HepG2 (cell line): ENCODE measurements at regions not wholly inside any gene's neighbourhood (a gene's known extent, or its start where the extent isn't known, plus 50 kb on each side); places are given as distances from the start of the nearest gene placed in this dataset.

ENCODE experiments used
- ATAC-seq: fragments of 200-7000 bp; cut with Tn5 transposase; 3 replicates; pipeline ENCODE4 v1.9.1; 2020; ENCODE audit warnings: mild to moderate bottlenecking, moderate library complexity
- BruUV-seq: library from RNA; stranded (reverse); fragments of 400-500 nt; replicated peaks from 2 replicates; lab custom pipeline; 2021; lab: Mats Ljungman, UMichigan
- CTCF ChIA-PET: fragments of 300-600 bp; formaldehyde crosslinking; extraction: SDS; loops from one replicate; lab custom pipeline; 2021; ENCODE audit warnings: low total read pairs, inconsistent platforms, low intra/inter-chr PET ratio; lab: Yijun Ruan, JAX
- POLR2A ChIA-PET: fragments of 350-600 bp; sonication (Branson Sonifier 250); formaldehyde crosslinking; loops from one replicate; lab custom pipeline; 2020; ENCODE audit warnings: antibody characterized with exemption, inconsistent platforms; lab: Yijun Ruan, JAX
- DNase-seq: peaks from one replicate; pipeline ENCODE4 v3.0.0-alpha.2; 2015; ENCODE audit warnings: low spot score
- FAIRE-seq: peaks from 3 replicates; lab custom pipeline; 2011; peaks lifted over from hg19 to GRCh38; lab: Jason Lieb, UNC
- H2AFZ ChIP-seq: one replicate; pipeline ENCODE4 v1.6.1; 2011; ENCODE audit warnings: low read length, inconsistent platforms
- H3K27ac ChIP-seq: fragments of 300-600 bp; 3 replicates; pipeline ENCODE4 v1.8.0; 2011; ENCODE audit warnings: mixed run types, mild to moderate bottlenecking, mixed read lengths, low read length, inconsistent platforms; ENCODE audit not compliant: insufficient read depth; ENCODE audit errors: extremely low read length
- H3K27me3 ChIP-seq, 2 experiments: fragments of 200-600 bp in 1 of 2; 2 replicates in 1 of 2; 3 replicates in 1 of 2; pipeline versions ENCODE4 v1.6.0 to v1.8.0; 2011; ENCODE audit warnings: low read length in 2 of 2, mild to moderate bottlenecking in 2 of 2, moderate library complexity in 2 of 2, inconsistent platforms in 1 of 2; ENCODE audit not compliant: insufficient read depth in 2 of 2, control insufficient read depth in 1 of 2
- H3K36me3 ChIP-seq, 2 experiments: fragments of 200-600 bp in 1 of 2; replicated peaks in 1 of 2; 2 replicates in 1 of 2; 3 replicates in 1 of 2; pipeline versions ENCODE4 v1.5.1 to v1.8.0; 2011; ENCODE audit warnings: low read length in 2 of 2, inconsistent platforms in 1 of 2; ENCODE audit not compliant: insufficient read depth in 2 of 2, control insufficient read depth in 1 of 2
- H3K4me1 ChIP-seq: 2 replicates; pipeline ENCODE4 v1.5.1; 2012; ENCODE audit warnings: low read length, inconsistent platforms; ENCODE audit not compliant: insufficient read depth
- H3K4me2 ChIP-seq: 2 replicates; pipeline ENCODE4 v1.6.0; 2011; ENCODE audit warnings: low read depth, low read length, inconsistent platforms
- H3K4me3 ChIP-seq, 3 experiments: fragments of 200-600 bp in 1 of 3; sonication (generic), shearing (Covaris generic) in 1 of 3; replicated peaks in 1 of 3; 2 replicates each; pipeline ENCODE4 v1.5.1; 2011 to 2016; ENCODE audit warnings: low read length in 3 of 3, inconsistent platforms in 2 of 3, low read depth in 2 of 3, mild to moderate bottlenecking in 2 of 3, control low read depth in 1 of 3, mixed read lengths in 1 of 3; ENCODE audit not compliant: insufficient read depth in 1 of 3
- H3K79me2 ChIP-seq: one replicate; pipeline ENCODE4 v1.6.1; 2011; ENCODE audit warnings: low read length, inconsistent platforms; ENCODE audit not compliant: insufficient read depth
- H3K9ac ChIP-seq: 2 replicates; pipeline ENCODE4 v1.6.0; 2011; ENCODE audit warnings: mild to moderate bottlenecking, low read depth, low read length, inconsistent platforms; ENCODE audit not compliant: insufficient read depth
- H3K9me3 ChIP-seq: 2 replicates; pipeline ENCODE4 v1.5.1; 2012; ENCODE audit warnings: mild to moderate bottlenecking, low read length
- H4K20me1 ChIP-seq: 2 replicates; pipeline ENCODE4 v1.6.0; 2011; ENCODE audit warnings: inconsistent platforms, mild to moderate bottlenecking, low read length, moderate library complexity; ENCODE audit not compliant: insufficient read depth
- AKNA ChIP-seq: sonication (generic); formaldehyde crosslinking; IDR thresholded peaks from 2 replicates; pipeline ENCODE4 v1.4.0; 2020; ENCODE audit warnings: missing genetic modification reagents, borderline replicate concordance
- ATF1 ChIP-seq: IDR thresholded peaks from 2 replicates; pipeline ENCODE4 v1.6.1; 2016; ENCODE audit warnings: mild to moderate bottlenecking, control low read depth
- CCAR2 ChIP-seq: fragments of 200-400 bp; formaldehyde crosslinking; optimal IDR thresholded peaks from 2 replicates; pipeline ENCODE3; 2018; ENCODE audit warnings: low read depth, mild to moderate bottlenecking, low read length, moderate library complexity
- ETV5 ChIP-seq: IDR thresholded peaks from 2 replicates; pipeline ENCODE4 v1.6.1; 2018; ENCODE audit warnings: missing biosample characterization, missing genetic modification reagents, inconsistent platforms, borderline replicate concordance
- NR0B2 ChIP-seq: sonication (generic); formaldehyde crosslinking; IDR thresholded peaks from 2 replicates; pipeline ENCODE4 v1.4.0; 2020; ENCODE audit warnings: mild to moderate bottlenecking, missing genetic modification reagents
- POLR2G ChIP-seq: fragments of 200-400 bp; formaldehyde crosslinking; IDR thresholded peaks from 2 replicates; pipeline ENCODE4 v1.6.1; 2018; ENCODE audit warnings: mild to moderate bottlenecking, low read depth, low read length, moderate library complexity
- RFXAP ChIP-seq: sonication (generic); formaldehyde crosslinking; IDR thresholded peaks from 2 replicates; pipeline ENCODE4 v1.4.0; 2020; ENCODE audit warnings: missing genetic modification reagents, borderline replicate concordance
- ZNF160 ChIP-seq: sonication (generic); formaldehyde crosslinking; IDR thresholded peaks from 2 replicates; pipeline ENCODE4 v1.8.0; 2022; ENCODE audit warnings: mild to moderate bottlenecking, inconsistent platforms, missing genetic modification reagents
- WGBS: methylation state at CpG from one replicate; pipeline ENCODE4 v1.1.6; 2017; ENCODE audit warnings: low lambda C conversion rate; 5-methylcytosine and 5-hydroxymethylcytosine counted together
- in situ Hi-C: cut with HindIII; loops from 2 replicates; pipeline ENCODE4 v1.10.0; 2017; ENCODE audit warnings: low pct_unique_long_range_greater_than_20kb; ENCODE audit not compliant: extremely low pct_ligation_motif_present
- intact Hi-C: fragments of 100-400 bp; cut with micrococcal nuclease; formaldehyde crosslinking; loops from one replicate; pipeline ENCODE4 v1.10.0; 2022; ENCODE audit not compliant: unreplicated experiment
- TF ChIP-seq, protein P1 (sequence below): IDR thresholded peaks from 2 replicates; pipeline ENCODE4 v1.6.1; 2016; ENCODE audit warnings: low read depth, missing genetic modification reagents, missing compliant biosample characterization

- Histone ChIP-seq H3K4me2 (no peak overlapping the region), H3K27ac (no peak overlapping the region), H3K27me3 (peaks cover 2 to 14% of the 10 kb centered on the region in 2 experiments; a peak in 4 of 5 replicates), H3K79me2 (no peaks in the 10 kb centered on the region), H4K20me1 (no peaks in the 10 kb centered on the region), H3K9ac (no peak overlapping the region), H3K4me3 (no peak overlapping the region), H3K9me3 (no peaks in the 10 kb centered on the region), H3K36me3 (no peaks in the 10 kb centered on the region), H2AFZ (no peak overlapping the region), H3K4me1 (no peaks in the 10 kb centered on the region)
- 56% methylated on average over 5 of the region's 5 CpGs for WGBS
- BruUV-seq = no TSS peak
- DNase-seq = no peak
- intact Hi-C loops = no loop called here
- no peak for ATAC-seq
- TF ChIP-seq NR0B2 (CRISPR knock-in tag) = no peak
- TF ChIP-seq ATF1 (CRISPR knock-in tag) = no peak
- no peak for TF ChIP-seq CCAR2
- no peak for TF ChIP-seq AKNA
- TF ChIP-seq ETV5 = no peak
- TF ChIP-seq, protein P1, sequence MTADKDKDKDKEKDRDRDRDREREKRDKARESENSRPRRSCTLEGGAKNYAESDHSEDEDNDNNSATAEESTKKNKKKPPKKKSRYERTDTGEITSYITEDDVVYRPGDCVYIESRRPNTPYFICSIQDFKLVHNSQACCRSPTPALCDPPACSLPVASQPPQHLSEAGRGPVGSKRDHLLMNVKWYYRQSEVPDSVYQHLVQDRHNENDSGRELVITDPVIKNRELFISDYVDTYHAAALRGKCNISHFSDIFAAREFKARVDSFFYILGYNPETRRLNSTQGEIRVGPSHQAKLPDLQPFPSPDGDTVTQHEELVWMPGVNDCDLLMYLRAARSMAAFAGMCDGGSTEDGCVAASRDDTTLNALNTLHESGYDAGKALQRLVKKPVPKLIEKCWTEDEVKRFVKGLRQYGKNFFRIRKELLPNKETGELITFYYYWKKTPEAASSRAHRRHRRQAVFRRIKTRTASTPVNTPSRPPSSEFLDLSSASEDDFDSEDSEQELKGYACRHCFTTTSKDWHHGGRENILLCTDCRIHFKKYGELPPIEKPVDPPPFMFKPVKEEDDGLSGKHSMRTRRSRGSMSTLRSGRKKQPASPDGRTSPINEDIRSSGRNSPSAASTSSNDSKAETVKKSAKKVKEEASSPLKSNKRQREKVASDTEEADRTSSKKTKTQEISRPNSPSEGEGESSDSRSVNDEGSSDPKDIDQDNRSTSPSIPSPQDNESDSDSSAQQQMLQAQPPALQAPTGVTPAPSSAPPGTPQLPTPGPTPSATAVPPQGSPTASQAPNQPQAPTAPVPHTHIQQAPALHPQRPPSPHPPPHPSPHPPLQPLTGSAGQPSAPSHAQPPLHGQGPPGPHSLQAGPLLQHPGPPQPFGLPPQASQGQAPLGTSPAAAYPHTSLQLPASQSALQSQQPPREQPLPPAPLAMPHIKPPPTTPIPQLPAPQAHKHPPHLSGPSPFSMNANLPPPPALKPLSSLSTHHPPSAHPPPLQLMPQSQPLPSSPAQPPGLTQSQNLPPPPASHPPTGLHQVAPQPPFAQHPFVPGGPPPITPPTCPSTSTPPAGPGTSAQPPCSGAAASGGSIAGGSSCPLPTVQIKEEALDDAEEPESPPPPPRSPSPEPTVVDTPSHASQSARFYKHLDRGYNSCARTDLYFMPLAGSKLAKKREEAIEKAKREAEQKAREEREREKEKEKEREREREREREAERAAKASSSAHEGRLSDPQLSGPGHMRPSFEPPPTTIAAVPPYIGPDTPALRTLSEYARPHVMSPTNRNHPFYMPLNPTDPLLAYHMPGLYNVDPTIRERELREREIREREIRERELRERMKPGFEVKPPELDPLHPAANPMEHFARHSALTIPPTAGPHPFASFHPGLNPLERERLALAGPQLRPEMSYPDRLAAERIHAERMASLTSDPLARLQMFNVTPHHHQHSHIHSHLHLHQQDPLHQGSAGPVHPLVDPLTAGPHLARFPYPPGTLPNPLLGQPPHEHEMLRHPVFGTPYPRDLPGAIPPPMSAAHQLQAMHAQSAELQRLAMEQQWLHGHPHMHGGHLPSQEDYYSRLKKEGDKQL (CRISPR knock-in tag) = no peak
- no peak for TF ChIP-seq POLR2G
- TF ChIP-seq RFXAP (CRISPR knock-in tag) = no peak
- no peak for TF ChIP-seq ZNF160 (CRISPR knock-in tag)
- no peak for FAIRE-seq
- in situ Hi-C loops = no loop called here
- ChIA-PET POLR2A (no interaction called here), CTCF (no interaction called here)
Measured at GRCh38 chr10:43971306-43971705, 322.6 kb upstream of the ZNF32 start.
